ENCODE measurements at regions not wholly inside any gene's neighbourhood (a gene's known extent, or its start where the extent isn't known, plus 50 kb on each side); places are given as distances from the start of the nearest gene placed in this dataset.

DNA sequence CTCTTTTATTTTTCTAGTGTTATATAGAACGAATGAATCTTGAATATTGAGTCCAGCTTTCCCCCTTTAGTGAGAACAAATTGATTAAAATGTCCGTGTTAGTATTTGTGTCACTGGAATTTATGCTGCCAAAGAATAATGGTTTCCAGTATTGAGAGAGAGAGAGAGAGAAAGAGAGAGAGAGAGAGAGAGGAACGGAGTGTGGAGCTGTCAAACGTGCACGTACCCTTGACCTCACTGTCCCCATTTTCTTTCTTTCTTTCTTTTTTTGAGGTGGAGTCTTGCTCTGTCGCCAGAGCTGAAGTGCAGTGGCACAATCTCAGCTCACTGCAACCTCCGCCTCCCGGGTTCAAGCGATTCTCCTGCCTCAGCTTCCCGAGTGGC lies 70.9 kb upstream of the GREM2 start:
- no peak for TF ChIP-seq CTCF (IDR thresholded peaks at IDR 0.05; ENCODE audit: low read depth, low read length)
- no peak overlapping the region for H3K27ac ChIP-seq
- DNase-seq: no peak
- no peak overlapping the region for H3K4me3 ChIP-seq (ENCODE audit: low read depth, low read length)
- H3K27me3 ChIP-seq (ENCODE audit: insufficient read depth, low read depth, severe bottlenecking): no peaks in the 10 kb centered on the region
- H3K9me3 ChIP-seq (ENCODE audit: severe bottlenecking): no peaks in the 10 kb centered on the region
- H3K36me3 ChIP-seq: no peaks in the 10 kb centered on the region

GRCh38 chr1:240682166-240682858 lies 70.4 kb upstream of the GREM2 start:
- Histone ChIP-seq H3K27ac (no peak overlapping the region), H3K36me3 (no peaks in the 10 kb centered on the region), H3K4me3 (ENCODE audit: low read depth, low read length) (no peak overlapping the region), H3K27me3 (ENCODE audit: insufficient read depth, low read depth, severe bottlenecking) (no peaks in the 10 kb centered on the region), H3K9me3 (ENCODE audit: severe bottlenecking) (no peaks in the 10 kb centered on the region)
- TF ChIP-seq CTCF (IDR thresholded peaks at IDR 0.05; ENCODE audit: low read depth, low read length): no peak
- no peak for DNase-seq

DNA sequence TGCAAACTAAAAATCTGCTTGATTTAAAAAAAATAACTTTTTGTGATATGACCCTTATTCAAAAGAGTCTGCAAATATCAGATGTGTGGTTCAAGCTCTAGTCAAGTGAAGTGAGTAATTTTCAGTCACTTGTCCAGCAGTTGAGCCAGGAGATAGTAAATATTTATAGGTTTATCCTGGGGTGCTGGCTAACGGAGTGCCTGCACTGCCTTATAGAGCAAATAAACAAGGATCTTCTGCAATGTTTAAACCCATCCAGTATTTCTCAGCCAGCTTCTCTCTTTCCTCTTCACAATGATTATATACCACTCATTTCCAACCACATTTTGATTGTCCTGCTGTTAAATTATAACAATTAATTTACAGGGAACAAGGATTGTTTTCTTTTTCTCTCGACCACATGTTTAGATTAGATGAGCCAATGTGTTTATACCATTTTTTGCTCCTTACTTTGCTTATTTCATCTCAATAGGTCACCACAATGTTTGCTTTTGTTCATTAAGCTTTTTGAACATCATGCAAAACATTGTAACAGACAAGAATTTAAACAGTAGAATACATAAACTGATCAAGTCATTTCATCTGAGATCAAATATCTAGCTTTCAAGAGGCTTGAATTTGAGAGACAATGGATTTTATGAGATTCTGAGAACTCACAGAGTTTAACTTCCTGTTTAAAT lies 60.3 kb upstream of the GREM2 start:
- H3K27ac ChIP-seq: no peak overlapping the region
- DNase-seq: no peak

GRCh38 chr1:240667351-240667750 lies 55.4 kb upstream of the GREM2 start:
- no peak for DNase-seq
- no peak for TF ChIP-seq CTCF (IDR thresholded peaks at IDR 0.05; ENCODE audit: low read depth, low read length)
- H3K27ac ChIP-seq: no peak overlapping the region
- no peaks in the 10 kb centered on the region for H3K9me3 ChIP-seq (ENCODE audit: severe bottlenecking)
- peaks cover 5% of the 10 kb centered on the region for H3K27me3 ChIP-seq (ENCODE audit: insufficient read depth, low read depth, severe bottlenecking)
- H3K36me3 ChIP-seq: no peaks in the 10 kb centered on the region
- no peak overlapping the region for H3K4me3 ChIP-seq (ENCODE audit: low read depth, low read length)

More for the DNA sequence above, 60.3 kb upstream of the GREM2 start:
- Histone ChIP-seq H3K4me3 (ENCODE audit: low read depth, low read length) (no peak overlapping the region), H3K9me3 (ENCODE audit: severe bottlenecking) (no peaks in the 10 kb centered on the region), H3K27me3 (ENCODE audit: insufficient read depth, low read depth, severe bottlenecking) (no peaks in the 10 kb centered on the region), H3K36me3 (no peaks in the 10 kb centered on the region)
- no peak for TF ChIP-seq CTCF (IDR thresholded peaks at IDR 0.05; ENCODE audit: low read depth, low read length)

DNA sequence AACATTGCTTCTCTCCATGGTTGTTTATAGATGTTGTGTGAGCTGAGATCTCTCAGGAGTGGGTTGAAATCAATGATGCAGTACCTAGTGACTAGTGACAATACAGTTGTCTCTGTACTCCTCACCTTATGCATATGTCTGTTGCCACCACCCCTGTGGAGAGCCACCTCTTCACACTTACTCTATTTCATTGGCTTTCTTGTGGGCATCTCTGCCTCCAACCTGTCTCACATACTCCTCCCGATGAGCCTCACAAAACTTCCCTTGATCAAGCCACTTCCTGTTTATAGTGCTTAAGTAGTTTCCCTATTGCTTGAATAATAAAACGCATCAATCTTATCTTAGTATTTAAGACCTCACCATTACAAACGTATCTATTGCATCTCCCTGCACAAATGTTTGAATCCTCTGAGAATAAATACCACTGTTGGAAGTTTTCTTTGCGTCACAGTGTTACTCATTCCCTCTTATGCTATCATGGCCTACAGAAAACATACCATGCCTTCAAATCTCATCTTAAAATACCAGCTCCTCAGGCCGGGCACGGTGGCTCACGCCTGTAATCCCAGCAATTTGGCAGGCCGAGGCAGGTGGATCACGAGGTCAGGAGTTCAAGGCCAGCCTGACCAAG lies 54.7 kb upstream of the GREM2 start:
- no peaks in the 10 kb centered on the region for H3K9me3 ChIP-seq (ENCODE audit: severe bottlenecking)
- H3K27me3 ChIP-seq (ENCODE audit: insufficient read depth, low read depth, severe bottlenecking): peaks cover 12% of the 10 kb centered on the region
- H3K4me3 ChIP-seq (ENCODE audit: low read depth, low read length): no peak overlapping the region
- no peak overlapping the region for H3K27ac ChIP-seq
- DNase-seq: no peak
- no peaks in the 10 kb centered on the region for H3K36me3 ChIP-seq
- TF ChIP-seq CTCF (IDR thresholded peaks at IDR 0.05; ENCODE audit: low read depth, low read length): no peak

Measured in WERI-Rb-1 (cell line).